IPS DF 19.7 (cell line): ENCODE measurements at regions not wholly inside any gene's neighbourhood (a gene's known extent, or its start where the extent isn't known, plus 50 kb on each side); places are given as distances from the start of the nearest gene placed in this dataset.

Source experiments
- DNase-seq: peaks from one replicate; pipeline ENCODE4 v3.0.0-alpha.2; 2013; ENCODE audit warnings: low read depth, low spot score

DNA sequence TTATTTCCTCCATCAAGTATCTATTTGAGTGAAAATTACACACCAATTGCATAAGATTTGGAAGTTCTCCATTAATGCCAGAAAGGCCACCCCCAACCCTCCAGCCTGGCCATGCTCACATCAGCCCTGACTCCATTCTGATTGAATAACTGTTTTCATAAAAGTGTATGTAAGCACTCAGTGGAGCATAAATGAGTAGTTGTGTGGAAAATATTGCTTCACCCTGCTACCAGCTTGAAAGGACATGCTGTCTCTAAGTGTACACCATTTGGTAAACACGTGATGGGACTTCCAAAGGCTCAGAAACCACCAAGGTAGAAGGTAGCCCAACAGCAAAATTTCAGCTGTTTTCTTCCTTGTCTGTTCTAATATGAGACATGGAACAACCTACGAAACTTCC is 393.8 kb downstream of the ZNF385D start:
- no peak for DNase-seq

DNA sequence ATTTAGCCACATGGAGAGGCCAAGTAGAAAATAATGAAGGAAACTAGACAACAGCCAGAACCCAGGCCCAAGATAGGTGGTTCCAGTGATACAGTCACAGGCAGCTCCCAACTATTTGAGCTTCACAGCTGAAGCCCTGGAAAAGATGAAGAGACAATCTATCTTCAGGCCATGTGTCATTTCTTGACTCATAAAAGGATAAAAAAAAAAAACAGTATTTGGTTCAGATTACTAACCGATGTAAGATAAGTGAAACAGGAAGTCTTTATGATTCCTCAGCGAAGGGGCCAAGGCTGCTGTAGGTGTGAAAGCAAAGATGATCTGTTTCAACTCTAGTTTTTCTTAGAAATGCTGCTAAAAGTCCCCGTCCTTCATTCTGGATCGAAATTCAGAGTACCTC is 394.6 kb downstream of the ZNF385D start:
- DNase-seq = no peak

DNA sequence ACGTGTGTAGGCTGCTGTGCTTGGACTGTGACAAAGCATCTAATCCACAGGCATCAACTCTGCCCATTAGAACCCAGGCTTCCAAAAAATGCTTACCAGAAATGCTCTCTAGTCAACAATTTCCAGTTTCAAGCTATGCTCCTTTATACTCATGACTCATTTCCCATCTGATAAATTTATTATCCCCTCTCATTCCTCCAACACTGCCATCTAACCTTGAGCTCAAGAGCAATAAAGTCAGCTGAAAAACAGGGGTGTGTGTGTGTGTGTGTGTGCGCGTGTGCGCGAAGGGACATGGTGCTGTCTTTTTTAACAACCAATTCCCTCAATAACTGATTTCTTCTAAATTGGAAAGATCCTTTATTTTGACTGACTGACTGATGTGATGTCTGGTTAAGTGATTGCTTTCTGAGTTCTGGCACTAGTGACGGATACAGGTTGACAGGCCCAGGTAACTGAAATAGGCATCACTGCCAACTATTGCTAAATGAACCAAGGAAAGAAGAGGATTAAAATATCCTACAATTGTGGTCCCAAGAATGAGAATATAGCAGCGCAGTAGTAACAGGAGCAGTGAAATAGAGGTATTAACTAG is 405.5 kb downstream of the ZNF385D start:
- no peak for DNase-seq

DNA sequence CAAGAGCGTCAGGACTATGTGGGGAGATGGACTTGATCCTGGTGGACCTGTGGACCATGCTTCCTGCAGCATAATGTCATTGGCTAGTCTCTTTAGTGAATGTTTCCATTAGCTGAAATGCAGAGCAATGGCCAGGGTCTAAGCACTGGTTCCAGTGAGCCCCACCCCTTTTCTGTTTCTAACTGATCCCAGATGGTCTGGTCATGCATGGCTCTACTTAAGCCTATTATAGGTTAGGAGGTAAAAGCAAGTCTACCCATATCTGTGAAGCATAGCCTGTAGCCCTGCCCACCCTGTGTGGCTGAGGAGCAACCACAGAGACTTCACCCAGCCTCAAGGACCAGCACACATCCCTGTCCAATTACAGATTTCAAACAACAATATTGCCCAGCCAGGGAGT is 419.2 kb downstream of the ZNF385D start:
- no peak for DNase-seq

DNA sequence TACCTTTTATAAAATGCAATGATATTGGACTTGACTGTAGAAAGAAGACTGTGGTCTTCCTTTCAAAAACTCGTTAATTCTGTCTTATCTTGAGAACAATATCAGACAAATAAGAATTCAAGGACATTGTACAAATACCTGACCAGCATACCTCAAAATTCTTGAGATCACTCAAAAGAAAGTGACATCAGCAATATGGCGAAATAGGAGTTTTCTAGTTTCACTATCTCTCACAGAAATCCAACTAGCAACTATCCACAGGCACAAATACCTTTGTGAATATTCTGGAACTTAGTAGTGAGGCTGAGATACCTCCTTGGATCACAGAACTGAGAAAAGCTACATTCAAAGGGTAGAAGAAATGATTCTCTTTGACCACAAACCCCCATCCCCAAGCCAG is 419.7 kb downstream of the ZNF385D start:
- no peak for DNase-seq

DNA sequence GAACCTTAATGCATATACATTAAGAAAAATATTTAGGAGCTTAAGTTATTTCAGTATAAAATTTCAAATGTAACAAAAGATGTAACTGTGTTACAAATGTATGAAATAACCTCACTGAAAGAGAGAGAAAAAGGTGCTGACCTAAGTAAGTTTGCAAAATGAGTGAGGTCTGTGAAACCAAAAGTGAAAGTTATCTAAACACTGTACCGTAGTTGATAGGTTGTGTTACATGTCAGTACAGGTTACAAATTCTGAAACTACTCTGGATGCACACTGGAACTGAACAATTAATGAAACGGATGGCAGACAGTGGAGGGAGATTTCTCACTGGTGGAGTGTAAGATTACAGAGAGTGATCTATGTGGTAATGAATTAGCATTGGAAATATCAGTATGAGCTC is 420.7 kb downstream of the ZNF385D start:
- no peak for DNase-seq

DNA sequence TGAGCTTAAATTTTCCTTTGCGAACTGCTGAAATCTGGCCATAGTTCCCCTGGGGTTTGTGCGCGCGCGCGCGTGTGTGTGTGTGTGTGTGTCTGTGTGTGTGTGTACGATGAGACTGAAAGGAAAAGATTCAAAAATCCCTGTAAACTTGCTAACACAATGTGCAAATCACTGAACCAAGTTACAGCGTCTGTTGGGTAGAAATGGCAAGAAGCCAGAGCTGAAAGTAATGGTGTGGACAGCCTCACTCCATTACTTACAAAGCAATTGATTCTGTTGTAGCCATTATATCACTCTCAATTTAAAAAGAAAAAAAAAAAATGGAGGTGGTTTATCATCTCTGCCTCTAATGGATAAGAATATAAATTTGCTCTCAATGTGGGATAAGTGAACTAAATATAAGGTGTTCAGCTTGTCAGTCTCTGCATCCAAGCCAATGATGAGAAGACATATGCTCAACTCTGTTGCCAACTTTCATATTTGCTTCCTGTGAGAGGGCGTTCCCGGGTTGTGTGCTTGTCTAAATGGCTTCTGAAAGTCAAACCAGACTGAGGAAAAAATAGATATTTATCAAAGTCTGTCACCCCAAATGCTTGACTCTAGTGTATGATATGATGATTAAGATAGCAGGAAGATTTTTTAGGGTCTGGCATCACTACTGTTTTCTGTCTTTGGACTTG is 422.2 kb downstream of the ZNF385D start:
- no peak for DNase-seq

DNA sequence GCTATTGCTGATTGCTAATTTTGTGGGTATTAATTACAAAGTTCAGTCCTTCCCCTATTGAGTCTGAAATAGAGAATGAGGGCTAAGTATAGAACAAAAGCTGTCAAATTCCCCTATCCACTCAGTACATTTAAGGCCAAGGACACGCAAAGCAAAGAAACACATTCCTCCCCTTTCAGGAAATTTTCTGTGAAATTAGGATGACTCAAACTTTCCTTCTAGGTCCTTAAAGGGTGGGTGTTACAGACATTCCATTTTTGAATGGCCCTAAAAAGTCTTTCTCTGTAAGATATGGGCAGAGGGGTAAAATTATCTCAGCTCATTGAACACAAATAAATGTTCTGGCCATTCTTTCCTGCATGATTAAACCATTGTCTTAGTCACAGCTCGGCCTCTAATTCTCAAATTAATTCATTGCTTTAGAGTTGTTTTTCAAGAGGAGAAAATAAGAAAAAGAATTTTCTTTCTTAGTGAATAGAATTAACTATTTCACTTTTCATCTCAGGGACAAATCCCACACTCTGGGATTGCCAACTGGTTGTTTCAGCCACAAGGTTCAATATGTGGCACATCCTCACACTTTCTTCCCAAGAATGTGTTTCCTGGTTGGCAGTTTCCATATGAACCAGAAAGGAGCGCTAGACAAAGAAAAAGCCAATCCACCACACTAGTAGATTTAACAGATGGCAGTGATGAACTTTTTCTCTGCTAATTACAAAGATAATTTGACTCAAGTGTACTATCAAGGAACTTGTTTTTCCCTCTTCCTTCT is 424.1 kb downstream of the ZNF385D start:
- DNase-seq = no peak

DNA sequence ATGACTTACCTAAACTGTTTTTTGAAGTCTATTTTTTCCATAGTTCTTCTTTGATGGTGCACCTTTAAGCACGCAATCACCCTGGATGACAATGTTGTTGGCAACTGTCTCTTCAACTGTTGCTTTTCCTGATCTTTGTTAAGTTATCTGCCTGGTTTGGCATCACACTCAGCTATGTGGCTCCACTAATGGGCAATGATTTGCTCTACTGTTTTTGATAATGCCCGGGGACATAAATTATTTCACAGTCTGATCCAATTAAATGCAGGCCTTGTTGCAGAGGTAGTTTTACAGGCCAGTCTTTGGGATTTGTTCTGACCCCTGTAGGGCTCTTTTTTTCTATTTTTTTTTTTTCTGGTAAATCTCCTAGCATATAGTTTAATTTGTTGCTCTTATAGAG is 436.3 kb downstream of the ZNF385D start:
- no peak for DNase-seq

DNA sequence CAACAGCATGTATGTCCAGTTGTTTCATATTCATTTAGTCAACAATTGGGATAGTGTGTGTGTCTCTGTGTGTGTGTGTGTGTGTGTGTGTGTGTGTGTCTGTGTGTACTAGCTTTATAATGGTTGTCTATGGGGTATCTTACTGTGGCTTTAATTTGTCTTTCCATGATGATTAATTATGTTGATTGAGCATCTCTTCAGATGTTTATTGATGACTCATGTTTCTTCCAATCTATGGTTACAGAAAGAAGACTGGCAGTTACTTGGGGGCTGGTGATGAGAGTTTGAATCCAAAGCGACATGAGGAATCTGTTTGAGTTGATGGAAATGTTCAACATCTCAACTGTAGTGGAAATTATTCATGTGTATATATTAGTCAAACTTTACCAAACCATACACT is 440.1 kb downstream of the ZNF385D start:
- no peak for DNase-seq

DNA sequence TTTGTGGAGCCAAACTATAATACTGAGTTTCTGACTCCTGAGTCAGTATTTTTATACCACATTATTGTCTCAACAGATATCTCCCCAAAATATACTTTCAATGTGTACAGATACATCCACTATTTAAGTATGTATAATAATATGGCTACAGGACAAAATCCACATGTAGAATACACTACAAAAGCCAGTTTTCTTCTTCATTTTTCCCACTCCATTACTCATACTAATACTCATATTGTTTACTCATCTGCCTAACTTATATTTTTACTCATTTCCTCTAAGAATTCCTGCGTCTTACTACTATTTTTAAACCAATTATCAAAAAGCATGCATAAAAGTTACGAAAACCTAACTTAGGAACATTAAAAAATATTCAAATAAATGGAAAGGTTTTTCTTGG is 440.8 kb downstream of the ZNF385D start:
- no peak for DNase-seq

DNA sequence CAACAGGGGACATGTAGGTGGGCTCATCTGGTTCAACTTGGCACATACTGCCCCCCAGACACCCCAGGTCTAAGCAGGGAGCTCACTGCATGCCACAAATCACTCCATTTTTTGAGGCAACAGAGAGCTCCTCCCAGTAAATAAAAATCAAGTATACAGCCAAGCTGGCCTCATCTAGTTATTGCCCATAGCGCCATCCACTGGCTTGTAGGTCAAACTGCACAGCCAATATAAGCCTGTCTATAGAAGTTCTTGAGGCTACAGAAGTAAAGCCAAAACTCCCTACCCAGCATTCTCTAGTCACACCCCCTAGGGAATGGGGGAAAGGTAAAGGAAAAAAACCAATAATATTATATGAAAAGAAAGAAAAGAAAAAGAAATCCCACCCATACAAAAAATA is 453.7 kb downstream of the ZNF385D start:
- DNase-seq = no peak

DNA sequence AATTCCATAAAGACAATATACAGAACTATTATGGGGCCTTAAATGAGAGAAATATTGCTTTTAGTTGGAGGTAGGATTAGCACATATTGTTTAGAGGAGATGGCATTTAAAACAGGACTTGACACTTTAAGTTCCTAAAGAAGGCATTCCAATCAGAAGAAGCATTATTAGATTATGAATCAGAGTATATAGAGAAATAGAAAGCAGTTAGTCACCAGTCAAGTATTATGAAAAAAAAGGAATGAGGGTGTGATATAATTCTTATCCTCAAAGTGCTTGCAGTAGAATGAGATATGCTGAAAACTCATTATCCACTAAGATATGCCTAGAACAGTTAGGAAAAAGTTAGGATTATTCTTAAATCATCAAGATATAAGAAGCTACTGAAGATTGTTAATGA is 456.2 kb downstream of the ZNF385D start:
- no peak for DNase-seq

DNA sequence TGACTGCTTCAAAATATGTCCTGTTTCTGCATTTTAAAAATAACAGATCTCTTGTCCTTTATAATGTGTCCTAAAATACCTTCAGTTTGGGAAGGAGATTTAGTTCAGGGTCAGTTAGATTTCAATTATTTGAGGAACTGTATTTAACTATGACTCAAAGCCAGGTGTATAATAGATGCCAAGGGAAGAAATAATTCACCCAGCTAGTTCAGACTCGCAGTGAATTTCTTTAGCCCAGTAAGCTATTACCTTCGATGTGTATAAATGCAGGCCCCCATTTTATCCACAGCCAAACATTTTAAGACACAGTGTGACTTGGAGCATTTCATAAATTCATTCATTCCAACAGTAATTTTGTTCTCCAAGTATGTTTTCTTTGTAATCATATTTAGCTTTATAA is 458.0 kb downstream of the ZNF385D start:
- no peak for DNase-seq

DNA sequence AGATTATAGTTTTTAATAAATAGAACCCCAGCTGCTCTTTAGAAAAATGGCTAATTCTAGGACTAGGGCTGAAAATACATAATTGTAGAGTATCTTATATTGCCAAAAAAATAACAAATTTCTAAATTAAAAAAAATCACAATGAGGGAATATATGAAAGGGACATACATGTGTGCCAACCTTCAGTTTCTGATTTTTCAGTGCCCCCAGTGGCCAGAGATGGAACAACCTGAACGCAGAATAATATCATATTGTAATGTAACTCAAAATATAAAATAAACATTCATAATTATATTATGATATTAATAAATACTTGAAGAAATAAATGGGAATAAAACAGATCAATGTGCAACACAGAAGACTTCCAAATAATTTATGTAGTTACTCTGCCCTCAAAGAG is 460.5 kb downstream of the ZNF385D start:
- DNase-seq = no peak

DNA sequence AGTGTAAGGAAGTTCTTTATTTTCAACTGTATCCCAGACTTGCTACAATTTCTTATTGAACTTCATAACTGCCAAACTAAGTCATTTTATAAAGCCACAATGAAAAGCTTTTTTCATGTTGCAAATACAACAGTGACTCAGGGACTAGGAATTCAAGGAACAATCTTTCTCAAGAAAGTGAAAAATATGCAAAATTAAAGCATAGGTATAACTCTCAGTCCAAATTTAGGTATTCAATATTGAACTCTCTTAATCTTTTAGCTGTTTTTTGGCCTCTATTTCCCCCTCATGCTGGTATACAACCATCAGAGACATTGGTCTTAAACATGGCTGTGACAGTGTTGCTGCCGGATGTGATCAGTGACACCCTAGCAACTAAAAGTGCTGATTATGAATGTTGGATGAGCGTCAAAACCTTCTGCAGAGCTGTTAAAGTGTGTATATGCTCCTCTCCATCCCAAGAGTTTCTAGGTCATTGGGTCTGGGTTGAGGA is 476.9 kb downstream of the ZNF385D start:
- DNase-seq = no peak

DNA sequence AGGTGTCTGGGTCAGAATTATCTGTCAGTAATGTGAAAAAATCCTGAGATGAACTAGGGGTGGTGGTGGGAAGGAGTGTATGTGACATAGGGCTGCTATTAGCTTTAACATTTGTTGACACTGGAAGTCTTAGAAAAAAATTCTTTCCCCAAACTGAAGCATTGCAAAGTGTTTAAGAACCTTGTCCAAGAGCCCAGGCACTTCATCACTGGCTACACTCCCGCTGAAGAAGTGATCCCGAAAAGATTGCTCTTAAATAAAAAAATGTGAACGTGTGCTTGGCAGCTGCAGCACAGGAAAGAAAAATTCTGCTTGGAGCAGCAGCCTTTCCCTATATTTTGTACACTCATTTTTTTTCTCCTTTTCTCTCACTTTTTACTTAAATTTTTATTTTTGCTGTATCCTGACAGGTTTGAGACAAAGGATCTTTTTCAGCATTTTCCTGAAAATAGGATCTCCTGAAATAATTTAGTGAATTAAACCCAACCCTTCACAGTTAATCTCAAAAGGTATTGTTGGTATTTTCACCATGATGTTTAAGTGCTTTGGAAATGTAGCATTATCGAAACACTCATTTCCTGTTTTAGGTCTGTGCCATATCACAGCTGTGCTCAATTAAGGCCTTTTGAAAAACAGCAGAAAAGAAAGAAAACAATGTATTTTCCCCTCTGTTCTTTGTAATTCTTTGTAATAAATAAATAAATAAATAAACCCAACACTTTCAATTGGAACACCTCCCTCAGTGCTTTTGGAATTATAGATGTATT is 477.6 kb downstream of the ZNF385D start:
- DNase-seq = no peak

DNA sequence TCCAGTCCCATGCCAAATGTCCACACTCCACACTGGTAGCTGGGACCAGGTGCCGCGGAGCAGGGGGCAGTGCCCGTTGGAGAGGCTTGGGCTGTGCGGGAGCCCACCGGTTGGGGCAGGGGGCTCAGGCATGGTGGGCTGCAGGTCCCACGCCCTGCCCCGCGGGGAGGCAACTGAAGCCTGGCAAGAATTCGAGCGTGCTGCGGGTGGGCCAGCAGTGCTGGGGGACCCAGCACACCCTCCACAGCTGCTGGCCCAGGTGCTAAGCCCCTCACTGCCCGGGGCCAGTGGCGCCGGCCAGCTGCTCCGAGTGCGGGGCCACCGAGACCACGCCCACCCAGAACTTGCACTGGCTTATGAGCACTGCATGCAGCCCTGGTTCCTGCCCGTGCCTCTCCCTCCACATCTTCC is 479.4 kb downstream of the ZNF385D start:
- no peak for DNase-seq

DNA sequence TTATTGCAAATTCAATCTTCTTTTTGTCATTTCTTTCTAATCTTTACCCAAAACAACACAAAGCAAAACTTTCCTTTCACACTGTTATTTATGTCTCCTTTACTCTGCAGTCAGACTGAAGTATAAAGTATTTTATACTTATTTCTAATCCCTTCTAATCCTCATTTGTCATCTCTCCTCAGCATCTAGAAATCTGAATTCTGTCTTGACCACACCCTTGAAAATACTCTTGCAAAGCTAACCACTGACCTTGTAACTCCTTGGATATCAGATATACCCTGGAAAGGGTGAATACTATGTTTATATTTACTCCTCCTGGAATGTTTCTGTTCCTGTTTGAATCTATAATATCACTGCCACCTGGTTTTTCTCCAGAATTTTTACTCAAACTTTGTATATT is 481.1 kb downstream of the ZNF385D start:
- DNase-seq = no peak

DNA sequence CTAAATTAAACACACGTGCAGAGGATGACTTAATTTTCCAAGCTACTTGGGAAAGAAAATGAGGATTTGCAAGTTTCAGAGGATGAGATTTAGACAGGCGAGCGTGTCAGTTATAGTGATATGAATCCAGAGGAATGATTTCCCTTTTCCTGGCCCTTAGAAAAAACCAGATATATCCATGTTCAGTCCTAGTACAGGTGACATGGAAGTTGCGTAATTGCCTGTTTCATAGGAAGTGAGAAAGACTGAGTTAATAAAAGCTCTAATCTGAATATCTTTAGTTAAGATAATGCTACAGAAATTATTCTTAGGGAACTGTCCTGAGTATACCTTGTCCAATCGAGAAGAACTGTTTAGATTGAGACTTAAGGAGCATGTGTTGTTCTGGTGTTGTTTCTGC is 490.5 kb downstream of the ZNF385D start:
- DNase-seq = no peak

DNA sequence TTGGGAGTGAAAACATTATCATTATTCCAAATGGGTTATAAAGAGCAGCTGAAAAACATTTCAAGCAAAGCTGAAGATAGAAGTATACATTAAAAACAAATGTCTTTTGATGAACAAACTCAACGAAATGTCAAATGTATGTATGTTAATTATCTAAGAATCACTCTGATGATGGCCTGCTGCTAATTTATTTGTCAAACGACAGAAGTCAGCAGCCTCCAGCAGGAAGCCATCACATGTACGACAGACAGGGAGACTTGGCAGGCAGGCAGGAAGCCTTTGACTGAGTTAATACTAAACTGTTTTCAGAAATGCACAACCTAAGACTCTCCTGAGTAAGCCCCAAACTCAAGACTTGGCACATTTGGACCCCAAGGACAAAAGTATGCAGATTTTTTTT is 491.1 kb downstream of the ZNF385D start:
- no peak for DNase-seq

DNA sequence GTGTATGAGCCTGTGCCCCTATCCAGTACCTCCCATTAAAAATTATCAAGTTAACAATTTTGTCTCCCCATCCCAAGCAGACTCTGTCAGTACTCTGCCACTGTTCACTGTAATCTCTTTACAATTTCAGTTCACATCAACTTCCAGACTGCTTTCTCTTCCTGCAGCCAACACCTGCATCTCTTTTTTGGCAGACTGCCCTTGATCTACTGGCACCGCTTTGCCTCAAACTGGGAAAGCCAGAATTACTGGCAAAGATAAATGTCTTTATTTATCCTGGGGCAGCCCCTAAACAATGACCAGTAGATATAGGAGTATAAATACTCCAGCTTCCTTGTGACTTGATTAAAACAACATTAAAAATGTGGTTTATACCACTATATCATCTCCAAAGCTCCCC is 494.1 kb downstream of the ZNF385D start:
- no peak for DNase-seq
